Mucosa of descending colon (tissue), 3 donors: ENCODE measurements at regions not wholly inside any gene's neighbourhood (a gene's known extent, or its start where the extent isn't known, plus 50 kb on each side); places are given as distances from the start of the nearest gene placed in this dataset.

Source experiments
- ATAC-seq: fragments of 200-7000 bp; cut with Tn5 transposase; one replicate; pipeline ENCODE4 v1.9.1; 2020; ENCODE audit warnings: mild to moderate bottlenecking, moderate library complexity
- DNase-seq, 3 donors: peaks; one replicate each; pipeline ENCODE4 v3.0.0-alpha.2; 2020
- H3K36me3 ChIP-seq: fragments of 200-600 bp; one replicate; pipeline ENCODE4 v1.8.0; 2021; ENCODE audit warnings: low read depth, mild to moderate bottlenecking
- H3K4me1 ChIP-seq: fragments of 200-600 bp; one replicate; pipeline ENCODE4 v1.8.0; 2021; ENCODE audit warnings: low read depth, mild to moderate bottlenecking
- H3K4me3 ChIP-seq: fragments of 200-600 bp; one replicate; pipeline ENCODE4 v1.8.0; 2021; ENCODE audit warnings: mild to moderate bottlenecking
- H3K9me3 ChIP-seq: fragments of 200-600 bp; one replicate; pipeline ENCODE4 v1.8.0; 2021; ENCODE audit warnings: mild to moderate bottlenecking
- intact Hi-C, 2 donors: fragments of 100-400 bp; cut with DNase I in 1 of 2; cut with micrococcal nuclease in 1 of 2; formaldehyde crosslinking; loops; one replicate each; pipeline versions ENCODE4 v1.11.0 to v1.11.1; 2022; cut with DNase I, micrococcal nuclease
- TF ChIP-seq, protein P1 (sequence below): fragments of 200-600 bp; IDR thresholded peaks from one replicate; pipeline ENCODE4 v1.8.0; 2022; ENCODE audit warnings: antibody characterized with exemption, mild to moderate bottlenecking
- donor health status: DM: no; HTN: no; CAD: no; lungs with moderate emphysema.
- donor health status: DM: no; HTN: no; CAD: no.
- donor health status: DM: no; HTN: yes; CAD: no.

DNA sequence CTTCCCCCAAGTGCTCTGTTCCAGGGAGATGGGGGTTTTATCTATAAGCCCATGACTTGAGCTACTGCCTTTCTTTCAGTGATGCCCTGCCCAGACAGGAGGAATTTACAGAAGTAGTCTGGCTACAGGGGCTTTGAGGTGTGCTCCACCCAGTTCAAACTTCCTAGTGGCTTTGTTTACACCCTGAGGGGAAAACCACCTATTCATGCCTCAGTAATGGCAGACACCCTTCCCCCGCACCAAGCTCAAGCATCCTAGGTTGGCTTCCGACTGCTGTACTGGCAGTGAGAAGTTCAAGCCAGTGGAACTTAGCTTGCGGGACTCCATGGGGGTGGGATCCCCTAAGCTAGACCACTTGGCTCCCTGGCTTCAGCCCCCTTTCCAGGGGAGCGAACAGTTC lies 154.6 kb downstream of the IZUMO3 start:
- no peaks in the 10 kb centered on the region for H3K36me3 ChIP-seq
- TF ChIP-seq, protein P1, sequence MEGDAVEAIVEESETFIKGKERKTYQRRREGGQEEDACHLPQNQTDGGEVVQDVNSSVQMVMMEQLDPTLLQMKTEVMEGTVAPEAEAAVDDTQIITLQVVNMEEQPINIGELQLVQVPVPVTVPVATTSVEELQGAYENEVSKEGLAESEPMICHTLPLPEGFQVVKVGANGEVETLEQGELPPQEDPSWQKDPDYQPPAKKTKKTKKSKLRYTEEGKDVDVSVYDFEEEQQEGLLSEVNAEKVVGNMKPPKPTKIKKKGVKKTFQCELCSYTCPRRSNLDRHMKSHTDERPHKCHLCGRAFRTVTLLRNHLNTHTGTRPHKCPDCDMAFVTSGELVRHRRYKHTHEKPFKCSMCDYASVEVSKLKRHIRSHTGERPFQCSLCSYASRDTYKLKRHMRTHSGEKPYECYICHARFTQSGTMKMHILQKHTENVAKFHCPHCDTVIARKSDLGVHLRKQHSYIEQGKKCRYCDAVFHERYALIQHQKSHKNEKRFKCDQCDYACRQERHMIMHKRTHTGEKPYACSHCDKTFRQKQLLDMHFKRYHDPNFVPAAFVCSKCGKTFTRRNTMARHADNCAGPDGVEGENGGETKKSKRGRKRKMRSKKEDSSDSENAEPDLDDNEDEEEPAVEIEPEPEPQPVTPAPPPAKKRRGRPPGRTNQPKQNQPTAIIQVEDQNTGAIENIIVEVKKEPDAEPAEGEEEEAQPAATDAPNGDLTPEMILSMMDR: no peak
- H3K4me1 ChIP-seq: no peaks in the 10 kb centered on the region
- DNase-seq: no peak
- intact Hi-C loops: no loop called here
- no peak overlapping the region for H3K4me3 ChIP-seq
- no peak for ATAC-seq
- no peaks in the 10 kb centered on the region for H3K9me3 ChIP-seq

DNA sequence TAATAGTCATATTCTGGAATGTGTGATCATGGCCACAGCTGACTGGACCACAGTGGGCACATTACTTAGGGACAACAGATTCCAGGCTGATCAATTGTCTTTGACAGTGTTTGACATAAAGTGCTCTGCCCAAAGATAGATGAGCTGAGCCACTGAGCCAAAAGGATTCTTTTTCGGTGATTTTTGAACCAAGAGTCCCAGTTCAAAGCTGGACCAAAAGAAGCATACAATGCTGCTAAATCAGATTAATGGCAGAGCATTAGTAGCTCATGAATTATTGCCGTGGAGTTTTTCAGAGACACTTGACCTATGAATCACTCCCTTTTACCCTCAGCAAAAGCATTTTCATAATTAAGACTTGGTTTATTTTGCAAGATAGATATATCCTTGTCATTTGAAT lies 160.6 kb downstream of the IZUMO3 start:
- H3K4me3 ChIP-seq: no peak overlapping the region
- TF ChIP-seq, protein P1: no peak
- H3K9me3 ChIP-seq: no peaks in the 10 kb centered on the region
- H3K36me3 ChIP-seq: no peaks in the 10 kb centered on the region
- no peak for ATAC-seq
- H3K4me1 ChIP-seq: no peaks in the 10 kb centered on the region
- DNase-seq: no peak
- intact Hi-C loops: loop anchor here in 1 of 2 donors (10.0 kb wide), 1 partner anchor 50 kb away; no protein-coding TSS in a partner anchor

DNA sequence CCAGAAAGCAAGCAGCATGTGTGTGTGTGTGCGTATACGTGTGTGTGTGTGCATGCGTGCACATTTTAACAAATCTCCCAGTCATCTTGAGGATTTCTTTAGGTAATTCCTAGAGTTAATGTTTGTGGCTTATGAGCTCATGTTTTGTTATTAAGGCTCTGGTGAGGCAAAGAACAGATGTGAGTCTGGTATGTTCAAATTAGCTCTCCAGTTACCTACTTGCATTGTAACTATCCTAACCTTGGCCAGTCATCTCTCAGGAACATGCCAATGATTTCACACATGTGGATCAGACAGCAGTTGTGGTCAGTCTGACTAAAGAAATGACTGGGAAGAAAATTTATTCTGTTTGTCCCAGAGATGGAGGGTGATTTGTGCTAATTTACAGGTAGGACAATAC lies 163.1 kb downstream of the IZUMO3 start:
- ATAC-seq (no peak), DNase-seq (no peak)
- Histone ChIP-seq H3K4me3 (no peak overlapping the region), H3K36me3 (no peaks in the 10 kb centered on the region), H3K9me3 (no peaks in the 10 kb centered on the region), H3K4me1 (no peaks in the 10 kb centered on the region)
- TF ChIP-seq, protein P1: no peak
- intact Hi-C loops: loop anchor here in 1 of 2 donors (10.0 kb wide), 1 partner anchor 48 kb away; no protein-coding TSS in a partner anchor

DNA sequence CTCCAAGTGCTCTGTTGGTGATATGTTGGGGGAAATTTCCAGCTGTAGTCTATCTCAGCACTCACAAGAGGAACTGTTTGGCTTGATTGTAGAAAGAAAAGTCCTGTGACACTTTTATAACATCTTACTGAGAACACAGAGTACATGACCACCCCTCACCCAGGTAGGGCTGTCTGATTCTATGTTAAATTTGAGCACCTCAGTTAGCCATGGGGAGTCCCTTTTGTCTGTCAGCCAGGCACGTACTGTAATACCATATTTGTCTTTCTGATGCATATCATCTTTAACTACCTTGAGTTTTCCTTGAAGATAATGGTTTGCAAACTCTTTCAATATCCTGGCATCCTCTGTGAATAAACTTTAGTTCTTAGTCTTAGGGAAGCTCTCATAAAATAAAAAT lies 164.5 kb downstream of the IZUMO3 start:
- peaks cover 4% of the 10 kb centered on the region for H3K9me3 ChIP-seq
- H3K4me1 ChIP-seq: no peaks in the 10 kb centered on the region
- intact Hi-C loops: loop anchor here in 1 of 2 donors (10.0 kb wide), 1 partner anchor 46 kb away; no protein-coding TSS in a partner anchor
- H3K4me3 ChIP-seq: no peak overlapping the region
- ATAC-seq (no peak), DNase-seq (no peak)
- H3K36me3 ChIP-seq: no peaks in the 10 kb centered on the region
- TF ChIP-seq, protein P1: no peak

DNA sequence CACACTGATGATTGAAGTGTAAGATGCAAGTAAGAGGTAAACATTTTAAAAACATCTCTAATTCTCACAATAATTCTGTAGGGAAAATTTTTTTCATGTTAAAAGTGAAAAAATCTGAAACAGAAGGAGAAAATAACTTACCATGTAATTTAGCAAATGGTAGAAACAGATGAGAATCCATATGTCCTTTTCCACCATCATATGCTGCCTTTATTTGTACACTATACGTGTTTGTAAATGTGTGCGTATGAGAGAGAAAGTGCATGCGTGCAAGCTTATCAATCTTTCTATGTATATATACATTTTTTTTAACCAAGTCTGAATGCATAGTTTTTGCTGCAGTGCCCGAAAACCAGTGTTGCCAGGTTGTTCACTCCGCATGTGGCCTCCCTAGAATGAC lies 186.7 kb downstream of the IZUMO3 start:
- intact Hi-C loops: no loop called here

More for the DNA sequence above, 186.7 kb downstream of the IZUMO3 start:
- Histone ChIP-seq H3K4me3 (no peak overlapping the region), H3K9me3 (peaks cover 14% of the 10 kb centered on the region), H3K4me1 (no peaks in the 10 kb centered on the region), H3K36me3 (no peaks in the 10 kb centered on the region)
- TF ChIP-seq, protein P1: no peak
- no peak for ATAC-seq
- no peak for DNase-seq
